ENCODE measurements at regions not wholly inside any gene's neighbourhood (a gene's known extent, or its start where the extent isn't known, plus 50 kb on each side); places are given as distances from the start of the nearest gene placed in this dataset.

DNA sequence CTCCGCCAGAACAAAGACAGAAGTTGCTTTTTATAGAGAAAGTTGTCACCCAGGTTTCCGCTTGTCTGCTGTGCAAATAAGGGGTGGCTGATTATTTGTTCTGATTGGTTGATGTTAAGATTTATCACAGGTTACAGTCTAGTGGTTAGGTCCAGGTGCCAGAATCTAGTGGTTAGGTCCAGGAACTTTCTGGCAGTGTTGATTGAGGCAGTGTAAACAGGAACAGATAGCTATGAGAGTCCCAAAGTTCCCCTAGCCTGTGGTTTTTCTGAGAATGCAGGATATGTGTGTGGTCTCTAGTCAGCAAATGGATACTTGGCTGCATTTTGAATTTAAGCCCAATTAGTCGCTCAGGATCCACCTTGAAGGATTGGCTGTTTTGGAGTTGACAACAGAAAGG lies 148.0 kb downstream of the TMEM200A start:
- Mint-ChIP-seq H3K9me3 (no peaks in the 10 kb centered on the region), H3K4me1 (ENCODE audit: low read depth) (peaks cover 36% of the 10 kb centered on the region), H3K4me3 (no peak overlapping the region), H3K36me3 (ENCODE audit: low read depth) (0 out of 2 replicates have a peak, but pooled peaks cover 8% of the 10 kb centered on the region), H3K27ac (no peak overlapping the region), H3K27me3 (ENCODE audit: insufficient read depth) (no peaks in the 10 kb centered on the region; the same call in 1 of the 2 replicates)
- DNase-seq, result peak; percentile 29
- TF ChIP-seq, protein P1, sequence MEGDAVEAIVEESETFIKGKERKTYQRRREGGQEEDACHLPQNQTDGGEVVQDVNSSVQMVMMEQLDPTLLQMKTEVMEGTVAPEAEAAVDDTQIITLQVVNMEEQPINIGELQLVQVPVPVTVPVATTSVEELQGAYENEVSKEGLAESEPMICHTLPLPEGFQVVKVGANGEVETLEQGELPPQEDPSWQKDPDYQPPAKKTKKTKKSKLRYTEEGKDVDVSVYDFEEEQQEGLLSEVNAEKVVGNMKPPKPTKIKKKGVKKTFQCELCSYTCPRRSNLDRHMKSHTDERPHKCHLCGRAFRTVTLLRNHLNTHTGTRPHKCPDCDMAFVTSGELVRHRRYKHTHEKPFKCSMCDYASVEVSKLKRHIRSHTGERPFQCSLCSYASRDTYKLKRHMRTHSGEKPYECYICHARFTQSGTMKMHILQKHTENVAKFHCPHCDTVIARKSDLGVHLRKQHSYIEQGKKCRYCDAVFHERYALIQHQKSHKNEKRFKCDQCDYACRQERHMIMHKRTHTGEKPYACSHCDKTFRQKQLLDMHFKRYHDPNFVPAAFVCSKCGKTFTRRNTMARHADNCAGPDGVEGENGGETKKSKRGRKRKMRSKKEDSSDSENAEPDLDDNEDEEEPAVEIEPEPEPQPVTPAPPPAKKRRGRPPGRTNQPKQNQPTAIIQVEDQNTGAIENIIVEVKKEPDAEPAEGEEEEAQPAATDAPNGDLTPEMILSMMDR (IDR thresholded peaks at IDR 0.05), result no peak

DNA sequence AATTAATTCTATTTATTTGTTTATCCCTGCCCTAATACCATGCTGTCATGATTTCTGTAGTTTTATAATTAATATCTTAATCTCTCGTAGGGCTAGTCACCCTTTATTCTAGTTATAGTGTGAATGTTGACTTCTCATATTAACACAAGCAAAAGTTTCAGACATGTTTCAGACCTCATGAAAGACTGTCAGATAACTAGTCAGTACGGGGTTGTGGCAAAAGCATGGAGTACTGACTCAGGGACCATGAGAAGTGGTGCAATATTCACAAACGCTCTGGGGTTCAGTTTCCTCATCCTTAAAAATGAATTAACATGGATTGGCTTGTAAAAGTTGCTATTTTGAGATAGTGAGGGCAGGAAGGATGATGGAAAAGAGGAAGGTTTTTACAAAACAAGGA lies 148.9 kb downstream of the TMEM200A start:
- peaks cover 36% of the 10 kb centered on the region for H3K4me1 Mint-ChIP-seq (ENCODE audit: low read depth)
- H3K36me3 Mint-ChIP-seq (ENCODE audit: low read depth), result 0 out of 2 replicates have a peak, but pooled peaks cover 8% of the 10 kb centered on the region

DNA sequence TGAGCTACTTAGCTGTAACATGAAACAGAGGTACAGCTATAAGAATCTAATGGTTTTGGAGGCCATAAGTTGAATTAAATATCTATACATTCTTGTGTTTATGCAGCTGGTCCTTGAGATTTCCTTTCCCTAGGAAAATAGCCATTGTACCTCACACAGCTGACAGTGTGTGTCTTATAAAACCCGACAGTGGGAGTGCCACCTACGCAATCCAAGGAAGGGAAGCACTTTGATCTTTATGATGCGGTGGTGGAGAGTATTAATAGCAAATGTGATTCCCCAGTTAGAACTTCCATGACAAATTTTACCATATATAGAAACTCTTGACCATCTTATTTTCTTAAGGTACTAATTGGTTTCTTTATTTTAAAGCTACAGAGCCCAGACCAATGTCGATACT lies 149.5 kb downstream of the TMEM200A start:
- H3K9me3 Mint-ChIP-seq, result no peaks in the 10 kb centered on the region
- H3K4me1 Mint-ChIP-seq (ENCODE audit: low read depth), result peaks cover 40% of the 10 kb centered on the region
- H3K4me3 Mint-ChIP-seq, result no peak overlapping the region
- no peaks in the 10 kb centered on the region; the same call in 1 of the 2 replicates for H3K27me3 Mint-ChIP-seq (ENCODE audit: insufficient read depth)
- H3K27ac Mint-ChIP-seq, result no peak overlapping the region
- TF ChIP-seq, protein P1 (IDR thresholded peaks at IDR 0.05), result no peak
- 0 out of 2 replicates have a peak, but pooled peaks cover 8% of the 10 kb centered on the region for H3K36me3 Mint-ChIP-seq (ENCODE audit: low read depth)
- no peak for DNase-seq

More for the DNA sequence above, 148.9 kb downstream of the TMEM200A start:
- H3K27ac Mint-ChIP-seq, result no peak overlapping the region
- no peaks in the 10 kb centered on the region; the same call in 1 of the 2 replicates for H3K27me3 Mint-ChIP-seq (ENCODE audit: insufficient read depth)
- H3K4me3 Mint-ChIP-seq, result no peak overlapping the region
- no peaks in the 10 kb centered on the region for H3K9me3 Mint-ChIP-seq
- DNase-seq, result no peak
- TF ChIP-seq, protein P1 (IDR thresholded peaks at IDR 0.05), result no peak

DNA sequence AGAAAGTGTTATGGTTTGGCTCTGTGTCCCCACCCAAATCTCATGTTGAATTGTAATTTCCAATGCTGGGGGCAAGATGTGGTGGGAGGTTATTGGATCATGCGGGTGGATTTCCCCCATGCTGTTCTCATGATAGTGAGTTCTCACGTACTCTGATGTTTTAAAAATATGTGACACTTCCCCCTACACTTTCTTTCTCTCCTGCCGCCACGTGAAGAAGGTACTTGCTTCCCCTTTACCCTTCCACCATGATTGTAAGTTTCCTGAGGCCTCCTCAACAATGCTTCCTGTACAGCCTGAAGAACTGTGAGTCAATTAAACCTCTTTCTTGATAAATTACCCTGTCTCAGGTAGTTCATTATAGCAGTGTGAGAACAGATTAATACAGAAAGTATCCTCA lies 150.8 kb downstream of the TMEM200A start:
- Mint-ChIP-seq H3K27me3 (ENCODE audit: insufficient read depth) (no peaks in the 10 kb centered on the region; the same call in 1 of the 2 replicates), H3K36me3 (ENCODE audit: low read depth) (peaks cover 15% of the 10 kb centered on the region; the same call in 1 of the 2 replicates), H3K4me1 (ENCODE audit: low read depth) (peaks cover 49% of the 10 kb centered on the region), H3K9me3 (no peaks in the 10 kb centered on the region; the same call in 1 of the 2 replicates), H3K27ac (no peak overlapping the region), H3K4me3 (no peak overlapping the region)
- TF ChIP-seq, protein P1 (IDR thresholded peaks at IDR 0.05), result no peak
- no peak for DNase-seq

DNA sequence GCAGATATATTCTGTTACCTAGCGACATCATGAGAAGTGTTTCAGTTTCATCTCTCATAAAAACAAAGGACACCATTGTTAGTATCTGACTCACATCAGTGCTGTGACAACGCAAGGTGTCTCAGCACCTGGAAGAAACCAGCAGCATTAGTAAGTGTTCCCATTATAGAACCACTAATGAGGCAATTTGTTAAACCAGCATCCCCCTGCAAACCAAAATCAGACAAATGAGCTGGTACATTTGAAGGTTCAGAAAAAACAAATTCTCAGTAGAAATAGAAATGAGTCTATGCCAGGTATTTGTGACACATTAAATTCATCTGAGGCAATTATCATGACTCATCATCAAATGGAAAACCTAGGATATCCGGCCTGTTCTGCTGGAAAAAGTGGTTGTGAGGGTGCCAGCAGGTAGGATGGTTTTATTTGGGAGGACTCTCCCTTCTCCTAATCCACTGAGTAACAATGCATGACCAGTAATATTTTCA lies 151.7 kb downstream of the TMEM200A start:
- DNase-seq, result no peak
- Mint-ChIP-seq H3K27ac (no peak overlapping the region), H3K4me1 (ENCODE audit: low read depth) (peaks cover 49% of the 10 kb centered on the region), H3K4me3 (no peak overlapping the region), H3K36me3 (ENCODE audit: low read depth) (peaks cover 15% of the 10 kb centered on the region; the same call in 1 of the 2 replicates), H3K9me3 (no peaks in the 10 kb centered on the region; the same call in 1 of the 2 replicates), H3K27me3 (ENCODE audit: insufficient read depth) (no peaks in the 10 kb centered on the region; the same call in 1 of the 2 replicates)
- TF ChIP-seq, protein P1 (IDR thresholded peaks at IDR 0.05), result no peak
